ENCODE measurements at regions not wholly inside any gene's neighbourhood (a gene's known extent, or its start where the extent isn't known, plus 50 kb on each side); places are given as distances from the start of the nearest gene placed in this dataset.
"Not testable (repeated sequence)": the region's sequence is repeated elsewhere in the genome, so short reads cannot be mapped to it uniquely, and the experiment has no call there.

GRCh38 chrY:21650496-21650895 lies 115.8 kb downstream of the RBMY1A1 start (continued):
- no peak for TF ChIP-seq CTCF (conservative IDR thresholded peaks at IDR 0.05; ENCODE audit: low read depth in 2 of 2)
- no peak for TF ChIP-seq POLR2AphosphoS5 (IDR thresholded peaks at IDR 0.05; ENCODE audit: low read depth)
- TF ChIP-seq JUNB (IDR thresholded peaks at IDR 0.05; ENCODE audit: unreplicated experiment) = no peak
- no peak for TF ChIP-seq ZNF114 (CRISPR knock-in tag; IDR thresholded peaks at IDR 0.05)
- no peak for TF ChIP-seq EZH2 (IDR thresholded peaks at IDR 0.05; ENCODE audit: low read depth, unreplicated experiment)
- no peak for TF ChIP-seq REST (IDR thresholded peaks at IDR 0.05; ENCODE audit: unreplicated experiment)
- TF ChIP-seq ZNF331 (CRISPR knock-in tag; IDR thresholded peaks at IDR 0.05; ENCODE audit: low read depth) = no peak
- TF ChIP-seq NANOG (IDR thresholded peaks at IDR 0.05; ENCODE audit: borderline replicate concordance) = no peak

- H3K4me1 ChIP-seq (ENCODE audit: insufficient read depth); H3K27ac Mint-ChIP-seq; H3F3A ChIP-seq (replicated peaks; ENCODE audit: low read depth); H4K20me1 ChIP-seq (replicated peaks; ENCODE audit: insufficient read depth); H3K79me2 ChIP-seq (replicated peaks; ENCODE audit: insufficient read depth); H3K4me3 Mint-ChIP-seq; DNase-seq (ENCODE audit: low spot score); H3K27ac ChIP-seq (ENCODE audit: low read depth); H3K36me3 Mint-ChIP-seq (ENCODE audit: low read depth); H3K36me3 ChIP-seq (ENCODE audit: insufficient read depth); H3K9me2 ChIP-seq (ENCODE audit: insufficient read depth); H3K27me3 Mint-ChIP-seq (ENCODE audit: insufficient read depth, low read depth, poor library complexity); H3K4me1 Mint-ChIP-seq; H3K27me3 ChIP-seq (ENCODE audit: insufficient read depth); H3K4me2 ChIP-seq; H2AFZ ChIP-seq; H3K4me3 ChIP-seq; ATAC-seq: not testable (repeated sequence)
- peaks cover 42% of the 10 kb centered on the region for H3K9me3 Mint-ChIP-seq
Measured at GRCh38 chrY:21659057-21659456, 124.4 kb downstream of the RBMY1A1 start.

GRCh38 chrY:21679590-21679989 lies 144.9 kb downstream of the RBMY1A1 start:
- H2AFZ ChIP-seq; ATAC-seq; H3K4me3 Mint-ChIP-seq; H3K4me1 ChIP-seq (ENCODE audit: insufficient read depth); H3K27me3 ChIP-seq (ENCODE audit: insufficient read depth); H3K36me3 Mint-ChIP-seq (ENCODE audit: low read depth); H3K27ac ChIP-seq (ENCODE audit: low read depth); H3K36me3 ChIP-seq (ENCODE audit: insufficient read depth); H3F3A ChIP-seq (replicated peaks; ENCODE audit: low read depth); H3K9me2 ChIP-seq (ENCODE audit: insufficient read depth); H3K27me3 Mint-ChIP-seq (ENCODE audit: insufficient read depth, low read depth, poor library complexity); DNase-seq (ENCODE audit: low spot score); H3K4me2 ChIP-seq; H3K27ac Mint-ChIP-seq; H3K4me3 ChIP-seq; H4K20me1 ChIP-seq (replicated peaks; ENCODE audit: insufficient read depth); H3K4me1 Mint-ChIP-seq; H3K79me2 ChIP-seq (replicated peaks; ENCODE audit: insufficient read depth): not testable (repeated sequence)
- peaks cover 57% of the 10 kb centered on the region for H3K9me3 Mint-ChIP-seq

- not testable (repeated sequence) for H3K4me3 ChIP-seq; H3K27me3 ChIP-seq (ENCODE audit: insufficient read depth); H3K36me3 Mint-ChIP-seq (ENCODE audit: low read depth); H3K79me2 ChIP-seq (replicated peaks; ENCODE audit: insufficient read depth); H4K20me1 ChIP-seq (replicated peaks; ENCODE audit: insufficient read depth); H3F3A ChIP-seq (replicated peaks; ENCODE audit: low read depth); H3K4me2 ChIP-seq; DNase-seq (ENCODE audit: low spot score); H3K4me1 ChIP-seq (ENCODE audit: insufficient read depth); ATAC-seq; H3K27ac ChIP-seq (ENCODE audit: low read depth); H3K27ac Mint-ChIP-seq; H3K9me2 ChIP-seq (ENCODE audit: insufficient read depth); H3K27me3 Mint-ChIP-seq (ENCODE audit: insufficient read depth, low read depth, poor library complexity); H3K4me3 Mint-ChIP-seq; H3K36me3 ChIP-seq (ENCODE audit: insufficient read depth); H3K4me1 Mint-ChIP-seq; H2AFZ ChIP-seq
- H3K9me3 Mint-ChIP-seq = peaks cover 56% of the 10 kb centered on the region
Measured at GRCh38 chrY:21686369-21686768, 151.7 kb downstream of the RBMY1A1 start.

- H3K27me3 ChIP-seq (ENCODE audit: insufficient read depth); H3K36me3 Mint-ChIP-seq (ENCODE audit: low read depth); DNase-seq (ENCODE audit: low spot score); H3F3A ChIP-seq (replicated peaks; ENCODE audit: low read depth); H4K20me1 ChIP-seq (replicated peaks; ENCODE audit: insufficient read depth); H3K4me2 ChIP-seq; H3K27ac ChIP-seq (ENCODE audit: low read depth); ATAC-seq; H3K79me2 ChIP-seq (replicated peaks; ENCODE audit: insufficient read depth); H2AFZ ChIP-seq; H3K4me1 Mint-ChIP-seq; H3K27ac Mint-ChIP-seq; H3K36me3 ChIP-seq (ENCODE audit: insufficient read depth); H3K4me3 Mint-ChIP-seq; H3K9me2 ChIP-seq (ENCODE audit: insufficient read depth); H3K4me1 ChIP-seq (ENCODE audit: insufficient read depth); H3K27me3 Mint-ChIP-seq (ENCODE audit: insufficient read depth, low read depth, poor library complexity); H3K4me3 ChIP-seq: not testable (repeated sequence)
- peaks cover 63% of the 10 kb centered on the region for H3K9me3 Mint-ChIP-seq
Measured at GRCh38 chrY:21701951-21702350, 167.3 kb downstream of the RBMY1A1 start.
